NOMO-1 (cell line): ENCODE measurements at regions not wholly inside any gene's neighbourhood (a gene's known extent, or its start where the extent isn't known, plus 50 kb on each side); places are given as distances from the start of the nearest gene placed in this dataset.
"Not testable (repeated sequence)": the region's sequence is repeated elsewhere in the genome, so short reads cannot be mapped to it uniquely, and the experiment has no call there.

Source experiments
- DNase-seq, 2 experiments: peaks; one replicate each; lab custom pipeline; 2025; ENCODE audit not compliant: unreplicated experiment in 2 of 2; lab: John Stamatoyannopoulos, UW

DNA sequence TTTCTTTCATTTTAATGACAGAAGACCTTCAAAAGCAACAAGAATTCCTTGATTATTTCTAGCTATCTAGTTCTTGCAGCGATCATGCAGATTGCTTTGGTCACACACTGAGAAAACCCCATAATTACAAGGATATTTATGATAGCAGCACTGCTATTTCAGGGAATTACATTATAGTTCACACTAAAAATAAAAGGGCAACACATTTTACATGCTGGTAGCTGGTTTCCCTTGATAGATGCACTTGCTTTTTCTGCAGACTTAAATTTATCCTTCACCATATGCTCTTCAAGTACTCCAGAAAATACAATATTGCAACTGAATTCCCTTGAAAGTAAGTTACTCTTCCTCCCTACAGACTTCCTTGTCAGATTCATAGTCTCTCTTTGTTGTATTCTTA, 751.1 kb downstream of the CCDC85A start:
- DNase-seq: no peak

DNA sequence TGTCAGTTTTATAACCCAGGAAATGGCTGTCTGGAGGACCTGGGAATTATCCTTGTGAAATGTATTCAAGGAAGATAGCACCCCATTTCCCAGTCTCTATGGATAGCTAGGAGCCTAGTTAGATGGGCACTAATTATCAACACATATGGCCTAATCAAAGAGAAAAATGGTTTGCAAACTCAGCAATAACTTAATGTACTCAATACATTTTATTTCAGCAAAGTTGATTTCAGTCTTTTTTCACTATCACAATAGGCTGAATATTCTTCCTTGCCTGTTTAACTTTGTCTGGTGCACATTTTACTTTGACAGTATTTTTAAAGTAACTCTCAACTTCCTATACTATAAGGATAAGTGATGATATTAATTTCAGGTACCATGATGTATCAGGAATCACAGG, 756.3 kb downstream of the CCDC85A start:
- no peak for DNase-seq

DNA sequence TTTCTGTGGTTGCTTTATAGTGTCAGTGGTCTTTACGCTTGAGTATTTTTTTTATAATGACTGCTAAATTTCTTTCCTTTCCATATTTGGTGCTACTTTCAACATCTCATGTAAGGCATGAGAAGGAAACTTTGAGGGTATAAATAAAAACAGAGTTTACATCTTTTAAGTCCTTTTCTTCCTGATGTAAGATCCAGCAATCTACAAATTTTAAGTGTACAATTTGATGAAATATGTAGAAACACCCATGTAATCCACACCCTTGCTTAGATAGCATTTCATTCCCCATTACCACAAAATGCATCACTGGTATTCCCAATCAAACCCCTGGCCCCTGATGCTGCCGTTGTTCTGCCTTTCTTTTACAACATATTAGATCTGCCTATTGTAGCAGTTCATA, 769.1 kb downstream of the CCDC85A start:
- DNase-seq: no peak

- DNase-seq: no peak
Measured at GRCh38 chr2:56960581-56960980, 776.8 kb downstream of the CCDC85A start.

GRCh38 chr2:56962673-56963072, 778.9 kb downstream of the CCDC85A start:
- no peak for DNase-seq

DNA sequence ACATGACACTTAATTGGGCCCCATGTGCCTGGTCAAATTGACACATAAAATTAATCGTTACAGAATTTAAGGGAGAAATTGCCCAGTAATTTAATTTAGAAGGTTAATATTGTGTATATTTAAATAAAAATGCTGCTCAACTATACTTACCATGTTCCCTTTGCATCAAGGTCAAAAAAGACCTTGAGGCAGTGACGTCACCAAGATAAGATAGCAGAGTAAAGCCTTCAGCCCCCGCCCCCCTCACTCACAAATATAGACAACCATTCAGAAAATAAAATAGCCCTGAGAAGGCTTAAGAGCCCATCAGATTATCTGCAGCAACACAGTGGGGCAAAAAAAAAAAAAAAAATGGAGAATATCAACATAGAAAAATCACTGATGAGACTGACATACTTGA, 785.7 kb downstream of the CCDC85A start:
- no peak for DNase-seq

- no peak for DNase-seq
Measured at GRCh38 chr2:56971383-56971974, 787.7 kb downstream of the CCDC85A start.

- DNase-seq: no peak
Measured at GRCh38 chr2:56981554-56981953, 797.8 kb downstream of the CCDC85A start.

GRCh38 chr2:56985609-56986008, 801.8 kb downstream of the CCDC85A start:
- DNase-seq: no peak

DNA sequence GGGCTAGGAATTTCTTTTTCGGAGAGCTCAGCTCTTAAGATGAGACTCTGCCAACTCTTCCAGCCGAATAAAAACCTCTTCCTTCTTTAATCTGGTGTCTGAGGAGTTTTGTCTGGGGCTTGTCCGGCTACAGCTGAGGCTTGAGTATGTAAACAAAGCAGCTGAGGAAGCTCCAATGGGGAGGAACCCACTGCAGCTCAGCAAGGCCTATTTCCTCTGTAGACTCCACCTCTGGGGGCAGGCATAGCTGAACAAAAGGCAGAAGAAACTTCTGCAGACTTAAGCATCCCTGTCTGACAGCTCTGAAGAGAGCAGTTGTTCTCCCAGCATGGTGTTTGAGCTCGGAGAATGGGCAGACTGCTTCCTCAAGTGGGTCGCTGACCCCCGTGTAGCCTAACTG, 838.7 kb downstream of the CCDC85A start:
- DNase-seq: no peak

DNA sequence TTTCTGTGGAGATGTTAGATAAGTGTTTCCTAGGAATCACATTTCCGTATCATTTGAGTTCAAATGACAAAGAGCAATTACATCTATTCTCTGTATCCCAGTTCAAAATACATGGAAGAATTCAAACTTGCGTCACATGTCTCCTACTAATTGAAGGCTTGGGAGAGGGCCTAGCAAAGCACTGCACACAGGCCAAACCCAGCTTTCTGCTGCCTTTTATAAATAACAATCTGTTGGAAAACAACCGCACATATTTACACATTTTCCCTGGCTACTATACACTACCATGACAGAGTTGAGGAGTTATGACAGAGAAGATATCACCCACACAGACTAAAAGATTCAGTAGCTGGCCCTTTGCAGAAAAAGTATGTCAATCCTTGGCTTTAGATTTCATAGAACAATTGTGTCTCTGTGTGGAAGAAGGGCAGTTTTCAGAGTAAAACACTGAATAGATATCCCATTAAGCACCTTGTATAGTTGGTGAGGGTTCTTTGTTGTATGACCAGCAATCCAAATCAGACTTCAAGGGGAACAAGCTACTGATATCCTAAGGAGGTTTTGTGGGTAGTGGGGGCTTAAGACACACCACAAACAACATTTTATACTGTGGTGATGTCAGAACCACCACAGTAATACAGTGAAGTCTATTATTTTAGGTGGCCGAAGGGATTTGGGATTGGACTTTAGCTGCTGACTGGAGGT, 861.3 kb downstream of the CCDC85A start:
- no peak for DNase-seq

DNA sequence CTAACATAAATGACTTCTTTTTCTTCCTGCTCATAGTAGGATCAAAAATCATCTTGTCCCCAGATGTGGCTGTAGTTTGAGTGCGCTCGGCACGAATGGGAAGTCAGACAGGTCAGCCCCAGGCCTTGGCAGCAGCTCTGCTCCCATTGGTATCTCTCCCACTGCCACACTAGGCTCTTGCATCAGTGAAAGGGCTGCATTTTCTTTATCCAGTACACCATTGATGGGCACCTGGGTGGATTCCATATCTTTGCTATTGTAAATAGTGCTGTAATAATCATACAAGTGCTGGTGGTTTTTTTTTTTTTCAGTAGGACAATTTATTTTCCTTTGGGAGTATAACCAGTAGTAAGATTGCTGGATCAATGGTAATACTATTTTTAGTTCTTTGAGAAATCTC, 865.5 kb downstream of the CCDC85A start:
- DNase-seq: no peak

DNA sequence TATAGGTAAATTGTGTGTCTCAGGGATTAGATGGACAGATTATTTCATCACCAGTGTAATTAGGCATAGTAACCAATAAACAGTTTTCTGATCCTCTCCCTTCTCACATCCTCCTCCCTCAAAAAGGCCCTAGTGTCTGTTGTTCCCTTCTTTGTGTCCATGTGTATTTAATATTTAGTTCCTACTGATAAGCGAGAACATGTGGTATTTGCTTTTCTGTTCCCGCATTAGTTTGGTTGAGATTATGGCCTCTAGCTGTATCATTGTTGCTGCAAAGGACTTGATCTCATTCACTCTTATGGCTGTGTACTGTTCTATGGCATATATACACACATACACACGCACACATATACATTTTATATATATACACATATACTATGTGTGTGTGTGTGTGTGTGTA, 866.2 kb downstream of the CCDC85A start:
- DNase-seq: no peak

- not testable (repeated sequence) for DNase-seq
Measured at GRCh38 chr2:57066301-57066700, 882.5 kb downstream of the CCDC85A start.

GRCh38 chr2:57075226-57075625, 891.4 kb downstream of the CCDC85A start:
- no peak for DNase-seq

DNA sequence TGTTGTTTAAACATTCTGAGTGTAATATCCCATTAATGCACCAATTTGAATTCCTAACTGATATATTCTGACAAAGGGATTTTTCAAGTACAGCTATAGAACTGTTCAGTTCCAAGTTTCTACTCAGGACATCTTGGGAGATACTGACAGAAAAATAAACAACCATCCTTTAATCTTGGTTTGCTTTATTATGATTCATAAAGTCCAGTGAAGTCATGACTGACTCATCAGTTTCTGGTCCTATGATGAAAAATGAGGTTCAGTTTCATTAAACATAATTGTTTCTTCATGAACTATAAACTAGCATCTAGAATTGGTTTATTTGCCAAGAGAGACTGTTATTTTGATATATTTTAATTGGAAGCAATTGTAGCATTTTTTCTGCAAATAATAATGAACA, 896.2 kb downstream of the CCDC85A start:
- no peak for DNase-seq

GRCh38 chr2:57084697-57085281, 901.0 kb downstream of the CCDC85A start:
- DNase-seq: no peak

DNA sequence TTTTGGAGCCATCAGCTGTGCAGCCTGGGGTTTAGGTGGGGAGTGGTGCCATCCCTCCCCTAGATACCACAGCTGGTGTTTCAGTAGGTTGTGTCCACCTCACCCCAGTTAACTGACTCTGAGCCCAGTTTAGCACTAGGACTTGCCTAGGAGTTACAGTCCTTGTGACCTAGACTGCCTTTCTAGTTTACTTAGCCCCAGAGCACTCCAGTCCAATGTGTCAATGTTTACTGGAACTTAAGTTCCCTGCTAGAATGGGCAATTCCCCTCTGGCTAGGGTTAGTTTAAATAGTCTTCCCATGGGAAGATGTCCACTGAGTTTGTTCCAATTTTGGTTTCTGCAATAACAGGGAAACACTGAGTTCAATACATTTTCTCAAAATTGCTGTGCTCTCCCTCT, 909.2 kb downstream of the CCDC85A start:
- no peak for DNase-seq

DNA sequence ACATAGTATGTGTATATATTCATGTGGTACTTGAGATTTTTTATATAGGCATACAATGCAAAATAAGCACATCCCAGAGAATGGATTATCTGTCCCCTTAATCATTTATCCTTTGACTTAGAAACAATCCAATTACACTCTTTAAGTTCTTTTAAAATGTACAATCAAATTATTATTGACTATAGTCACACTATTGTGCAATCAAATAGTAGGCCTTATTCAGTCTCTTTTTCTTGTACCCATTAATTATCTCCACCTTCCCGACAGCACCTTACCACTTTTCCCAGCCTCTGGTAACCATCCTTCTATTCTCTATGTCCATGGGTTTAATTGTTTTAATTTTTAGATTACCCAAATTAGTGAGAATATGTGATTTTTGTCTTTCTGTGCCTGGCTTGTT, 914.1 kb downstream of the CCDC85A start:
- DNase-seq: no peak

- no peak for DNase-seq
Measured at GRCh38 chr2:57100436-57100835, 916.6 kb downstream of the CCDC85A start.

DNA sequence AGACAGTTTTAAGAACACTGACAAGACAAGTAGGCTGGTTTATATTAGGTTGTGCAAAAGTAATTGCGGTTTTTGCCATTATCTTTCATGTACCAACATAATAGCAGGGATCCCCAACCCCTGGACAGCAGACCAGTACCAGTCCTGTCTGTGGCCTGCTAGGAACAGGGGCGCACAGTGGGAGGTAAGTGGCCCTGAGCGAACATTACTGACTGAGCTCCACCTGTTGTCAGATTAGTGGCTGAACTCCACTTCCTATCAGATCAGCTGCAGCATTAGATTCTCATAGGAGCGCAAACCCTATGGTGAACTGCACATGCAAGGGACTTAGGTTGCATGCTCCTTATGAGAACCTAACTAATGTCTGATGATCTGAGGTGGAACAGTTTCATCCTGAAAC, 921.9 kb downstream of the CCDC85A start:
- no peak for DNase-seq

DNA sequence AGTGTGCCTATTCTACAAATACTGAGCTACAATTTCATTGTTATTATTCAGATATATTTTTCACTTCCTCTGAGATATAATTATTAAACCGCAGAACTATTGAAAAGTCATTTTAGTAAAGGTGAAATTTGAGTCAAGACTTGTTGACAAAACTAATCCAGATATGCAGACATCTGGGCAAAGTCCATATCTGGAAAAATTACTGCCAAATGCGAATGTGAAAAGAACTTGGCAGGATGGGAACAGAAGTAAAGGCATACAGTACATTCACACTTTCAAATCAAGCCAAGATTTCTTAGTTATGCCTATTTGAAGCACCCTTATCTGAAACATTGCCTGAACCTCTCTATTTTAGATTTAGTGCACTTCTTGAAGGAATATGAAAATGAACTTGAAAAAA, 923.6 kb downstream of the CCDC85A start:
- no peak for DNase-seq
